Left lobe of liver (tissue), 2 donors: ENCODE measurements at regions not wholly inside any gene's neighbourhood (a gene's known extent, or its start where the extent isn't known, plus 50 kb on each side); places are given as distances from the start of the nearest gene placed in this dataset.
"Not testable (repeated sequence)": the region's sequence is repeated elsewhere in the genome, so short reads cannot be mapped to it uniquely, and the experiment has no call there.

Experiments
- ATAC-seq: fragments of 200-7000 bp; cut with Tn5 transposase; one replicate; pipeline ENCODE4 v1.9.1; 2020; ENCODE audit warnings: mild to moderate bottlenecking, moderate library complexity
- DNase-seq: peaks from one replicate; pipeline ENCODE4 v3.0.0-alpha.2; 2020; ENCODE audit warnings: low spot score
- donor health status: DM: no; HTN: no; CAD: no; lungs with moderate emphysema.
- donor health status: DM: no; HTN: yes; CAD: no.

GRCh38 chr6:67009818-67010217 lies 1302.8 kb upstream of the EYS start:
- DNase-seq (no peak), ATAC-seq (no peak)

GRCh38 chr6:67003844-67004243 lies 1296.8 kb upstream of the EYS start:
- DNase-seq (no peak), ATAC-seq (no peak)

GRCh38 chr6:67000121-67000520 lies 1293.1 kb upstream of the EYS start:
- ATAC-seq (no peak), DNase-seq (no peak)

- not testable (repeated sequence) for DNase-seq, ATAC-seq
Observed at GRCh38 chr6:66997579-66997978, 1290.6 kb upstream of the EYS start.

GRCh38 chr6:66995669-66996068 lies 1288.6 kb upstream of the EYS start:
- ATAC-seq, result no peak
- DNase-seq, result no peak

GRCh38 chr6:66993708-66994107 lies 1286.7 kb upstream of the EYS start:
- not testable (repeated sequence) for ATAC-seq, DNase-seq

- DNase-seq, result no peak
Observed at GRCh38 chr6:66993272-66993671, 1286.2 kb upstream of the EYS start.

GRCh38 chr6:66992660-66993059 lies 1285.6 kb upstream of the EYS start:
- ATAC-seq (no peak), DNase-seq (no peak)

More at GRCh38 chr6:66993272-66993671, 1286.2 kb upstream of the EYS start:
- ATAC-seq, result no peak

- no peak for ATAC-seq
Observed at GRCh38 chr6:66986940-66987339, 1279.9 kb upstream of the EYS start.

GRCh38 chr6:66985816-66986215 lies 1278.8 kb upstream of the EYS start:
- DNase-seq, result no peak
- no peak for ATAC-seq

More at GRCh38 chr6:66986940-66987339, 1279.9 kb upstream of the EYS start:
- no peak for DNase-seq

- ATAC-seq (no peak), DNase-seq (no peak)
Observed at GRCh38 chr6:66970373-66970772, 1263.3 kb upstream of the EYS start.

- DNase-seq (no peak), ATAC-seq (no peak)
Observed at GRCh38 chr6:66965227-66965626, 1258.2 kb upstream of the EYS start.

GRCh38 chr6:66964216-66964615 lies 1257.2 kb upstream of the EYS start:
- ATAC-seq, result no peak

GRCh38 chr6:66962082-66962481 lies 1255.1 kb upstream of the EYS start:
- DNase-seq, result no peak
- ATAC-seq, result no peak

More at GRCh38 chr6:66964216-66964615, 1257.2 kb upstream of the EYS start:
- no peak for DNase-seq

GRCh38 chr6:66961191-66961590 lies 1254.2 kb upstream of the EYS start:
- DNase-seq, result no peak
- no peak for ATAC-seq

- DNase-seq (no peak), ATAC-seq (no peak)
Observed at GRCh38 chr6:66949191-66949661, 1242.2 kb upstream of the EYS start.

- DNase-seq (no peak), ATAC-seq (no peak)
Observed at GRCh38 chr6:66948106-66948505, 1241.1 kb upstream of the EYS start.

GRCh38 chr6:66940003-66940402 lies 1233.0 kb upstream of the EYS start:
- DNase-seq (no peak), ATAC-seq (no peak)

GRCh38 chr6:66937180-66937579 lies 1230.2 kb upstream of the EYS start:
- no peak for ATAC-seq

GRCh38 chr6:66935612-66936011 lies 1228.6 kb upstream of the EYS start:
- ATAC-seq, result no peak
- no peak for DNase-seq

More at GRCh38 chr6:66937180-66937579, 1230.2 kb upstream of the EYS start:
- DNase-seq, result no peak

GRCh38 chr6:66931787-66932186 lies 1224.8 kb upstream of the EYS start:
- ATAC-seq (no peak), DNase-seq (no peak)

GRCh38 chr6:66930559-66931290 lies 1223.7 kb upstream of the EYS start:
- DNase-seq (no peak), ATAC-seq (no peak)

- ATAC-seq (no peak), DNase-seq (no peak)
Observed at GRCh38 chr6:66926060-66926459, 1219.0 kb upstream of the EYS start.
